ENCODE measurements at regions not wholly inside any gene's neighbourhood (a gene's known extent, or its start where the extent isn't known, plus 50 kb on each side); places are given as distances from the start of the nearest gene placed in this dataset.

- peaks cover 8% of the 10 kb centered on the region for H3K27me3 Mint-ChIP-seq (ENCODE audit: low read depth)
- H3K9me3 Mint-ChIP-seq (ENCODE audit: insufficient read depth), result no peaks in the 10 kb centered on the region
- ATAC-seq, result no peak
- H3K36me3 Mint-ChIP-seq (ENCODE audit: low read depth), result no peaks in the 10 kb centered on the region
- ChIA-PET POLR2A (no interaction called here), CTCF (no interaction called here)
- H3K4me3 Mint-ChIP-seq, result no peak overlapping the region
- H3K4me1 Mint-ChIP-seq (ENCODE audit: low read depth), result no peaks in the 10 kb centered on the region
- no peak for DNase-seq
- no peak overlapping the region for H3K27ac Mint-ChIP-seq
Observed at GRCh38 chr6:17047889-17048288, 54.0 kb upstream of the STMND1 start.

- no peak overlapping the region for H3K4me3 Mint-ChIP-seq
- no peak for ATAC-seq
- H3K27me3 Mint-ChIP-seq (ENCODE audit: low read depth), result peaks cover 13% of the 10 kb centered on the region
- no peaks in the 10 kb centered on the region for H3K4me1 Mint-ChIP-seq (ENCODE audit: low read depth)
- ChIA-PET POLR2A (no interaction called here), CTCF (no interaction called here)
- H3K36me3 Mint-ChIP-seq (ENCODE audit: low read depth), result no peaks in the 10 kb centered on the region
- H3K9me3 Mint-ChIP-seq (ENCODE audit: insufficient read depth), result no peaks in the 10 kb centered on the region
- no peak for DNase-seq
- no peak overlapping the region for H3K27ac Mint-ChIP-seq
Observed at GRCh38 chr6:17045581-17046322, 56.1 kb upstream of the STMND1 start.

GRCh38 chr6:17043148-17043522, 58.7 kb upstream of the STMND1 start:
- ChIA-PET CTCF (no interaction called here), POLR2A (no interaction called here)
- H3K4me1 Mint-ChIP-seq (ENCODE audit: low read depth), result no peaks in the 10 kb centered on the region
- ATAC-seq (no peak), DNase-seq (no peak)
- peaks cover 16% of the 10 kb centered on the region for H3K27me3 Mint-ChIP-seq (ENCODE audit: low read depth)
- no peak overlapping the region for H3K4me3 Mint-ChIP-seq
- H3K9me3 Mint-ChIP-seq (ENCODE audit: insufficient read depth), result no peaks in the 10 kb centered on the region
- H3K36me3 Mint-ChIP-seq (ENCODE audit: low read depth), result no peaks in the 10 kb centered on the region
- H3K27ac Mint-ChIP-seq, result no peak overlapping the region

- DNase-seq (no peak), ATAC-seq (no peak)
- no peak overlapping the region for H3K27ac Mint-ChIP-seq
- H3K9me3 Mint-ChIP-seq (ENCODE audit: insufficient read depth), result no peaks in the 10 kb centered on the region
- ChIA-PET CTCF (no interaction called here), POLR2A (no interaction called here)
- no peaks in the 10 kb centered on the region for H3K4me1 Mint-ChIP-seq (ENCODE audit: low read depth)
- H3K4me3 Mint-ChIP-seq, result no peak overlapping the region
- H3K27me3 Mint-ChIP-seq (ENCODE audit: low read depth), result peaks cover 16% of the 10 kb centered on the region
- no peaks in the 10 kb centered on the region for H3K36me3 Mint-ChIP-seq (ENCODE audit: low read depth)
Observed at GRCh38 chr6:17042422-17043147, 59.3 kb upstream of the STMND1 start.

GRCh38 chr6:17039266-17039665, 62.6 kb upstream of the STMND1 start:
- no peak for DNase-seq
- Mint-ChIP-seq H3K27me3 (ENCODE audit: low read depth) (peaks cover 16% of the 10 kb centered on the region), H3K27ac (no peak overlapping the region), H3K9me3 (ENCODE audit: insufficient read depth) (no peaks in the 10 kb centered on the region), H3K36me3 (ENCODE audit: low read depth) (no peaks in the 10 kb centered on the region), H3K4me1 (ENCODE audit: low read depth) (no peaks in the 10 kb centered on the region), H3K4me3 (no peak overlapping the region)
- POLR2A ChIA-PET, result no interaction called here
- CTCF ChIA-PET, result no interaction called here
- no peak for ATAC-seq

GRCh38 chr6:17038316-17038715, 63.5 kb upstream of the STMND1 start:
- POLR2A ChIA-PET, result no interaction called here

GRCh38 chr6:17036065-17036393, 65.8 kb upstream of the STMND1 start:
- Mint-ChIP-seq H3K9me3 (ENCODE audit: insufficient read depth) (no peaks in the 10 kb centered on the region), H3K4me1 (ENCODE audit: low read depth) (no peaks in the 10 kb centered on the region), H3K27me3 (ENCODE audit: low read depth) (peaks cover 4% of the 10 kb centered on the region), H3K36me3 (ENCODE audit: low read depth) (no peaks in the 10 kb centered on the region), H3K4me3 (no peak overlapping the region), H3K27ac (no peak overlapping the region)
- POLR2A ChIA-PET, result no interaction called here
- ATAC-seq (no peak), DNase-seq (no peak)
- CTCF ChIA-PET, result no interaction called here

More at GRCh38 chr6:17038316-17038715, 63.5 kb upstream of the STMND1 start:
- Mint-ChIP-seq H3K4me1 (ENCODE audit: low read depth) (no peaks in the 10 kb centered on the region), H3K9me3 (ENCODE audit: insufficient read depth) (no peaks in the 10 kb centered on the region), H3K27me3 (ENCODE audit: low read depth) (peaks cover 13% of the 10 kb centered on the region), H3K4me3 (no peak overlapping the region), H3K27ac (no peak overlapping the region), H3K36me3 (ENCODE audit: low read depth) (no peaks in the 10 kb centered on the region)
- no peak for ATAC-seq
- CTCF ChIA-PET, result no interaction called here
- no peak for DNase-seq

GRCh38 chr6:17035257-17036064, 66.4 kb upstream of the STMND1 start:
- Mint-ChIP-seq H3K27ac (no peak overlapping the region), H3K36me3 (ENCODE audit: low read depth) (no peaks in the 10 kb centered on the region), H3K9me3 (ENCODE audit: insufficient read depth) (no peaks in the 10 kb centered on the region), H3K4me3 (no peak overlapping the region), H3K4me1 (ENCODE audit: low read depth) (no peaks in the 10 kb centered on the region), H3K27me3 (ENCODE audit: low read depth) (peaks cover 4% of the 10 kb centered on the region)
- no peak for ATAC-seq
- ChIA-PET POLR2A (no interaction called here), CTCF (no interaction called here)
- DNase-seq, result no peak

- no peak overlapping the region for H3K27ac Mint-ChIP-seq
- CTCF ChIA-PET, result no interaction called here
- no peak for ATAC-seq
Observed at GRCh38 chr6:17033746-17034145, 68.1 kb upstream of the STMND1 start.

GRCh38 chr6:17032988-17033634, 68.7 kb upstream of the STMND1 start:
- no peak overlapping the region for H3K27ac Mint-ChIP-seq
- H3K4me1 Mint-ChIP-seq (ENCODE audit: low read depth), result no peaks in the 10 kb centered on the region
- ATAC-seq (no peak), DNase-seq (no peak)
- H3K27me3 Mint-ChIP-seq (ENCODE audit: low read depth), result peaks cover 2% of the 10 kb centered on the region
- no peak overlapping the region for H3K4me3 Mint-ChIP-seq
- H3K9me3 Mint-ChIP-seq (ENCODE audit: insufficient read depth), result no peaks in the 10 kb centered on the region
- ChIA-PET CTCF (no interaction called here), POLR2A (no interaction called here)
- H3K36me3 Mint-ChIP-seq (ENCODE audit: low read depth), result no peaks in the 10 kb centered on the region

More at GRCh38 chr6:17033746-17034145, 68.1 kb upstream of the STMND1 start:
- no peaks in the 10 kb centered on the region for H3K4me1 Mint-ChIP-seq (ENCODE audit: low read depth)
- no peaks in the 10 kb centered on the region for H3K36me3 Mint-ChIP-seq (ENCODE audit: low read depth)
- H3K27me3 Mint-ChIP-seq (ENCODE audit: low read depth), result peaks cover 2% of the 10 kb centered on the region
- no peak for DNase-seq
- H3K4me3 Mint-ChIP-seq, result no peak overlapping the region
- POLR2A ChIA-PET, result no interaction called here
- H3K9me3 Mint-ChIP-seq (ENCODE audit: insufficient read depth), result no peaks in the 10 kb centered on the region

GRCh38 chr6:17032590-17032987, 69.3 kb upstream of the STMND1 start:
- H3K4me1 Mint-ChIP-seq (ENCODE audit: low read depth), result no peaks in the 10 kb centered on the region
- peaks cover 2% of the 10 kb centered on the region for H3K27me3 Mint-ChIP-seq (ENCODE audit: low read depth)
- CTCF ChIA-PET, result no interaction called here

GRCh38 chr6:17031961-17032360, 69.9 kb upstream of the STMND1 start:
- DNase-seq, result no peak
- Mint-ChIP-seq H3K4me1 (ENCODE audit: low read depth) (no peaks in the 10 kb centered on the region), H3K27me3 (ENCODE audit: low read depth) (peaks cover 2% of the 10 kb centered on the region), H3K27ac (no peak overlapping the region), H3K4me3 (no peak overlapping the region), H3K9me3 (ENCODE audit: insufficient read depth) (no peaks in the 10 kb centered on the region), H3K36me3 (ENCODE audit: low read depth) (no peaks in the 10 kb centered on the region)
- CTCF ChIA-PET, result no interaction called here
- no peak for ATAC-seq
- POLR2A ChIA-PET, result no interaction called here

More at GRCh38 chr6:17032590-17032987, 69.3 kb upstream of the STMND1 start:
- no peak overlapping the region for H3K27ac Mint-ChIP-seq
- H3K9me3 Mint-ChIP-seq (ENCODE audit: insufficient read depth), result no peaks in the 10 kb centered on the region
- POLR2A ChIA-PET, result no interaction called here
- DNase-seq (no peak), ATAC-seq (no peak)
- H3K36me3 Mint-ChIP-seq (ENCODE audit: low read depth), result no peaks in the 10 kb centered on the region
- no peak overlapping the region for H3K4me3 Mint-ChIP-seq

Data from activated CD8-positive, alpha-beta T cell treated with anti-CD3 and anti-CD28 coated beads, Interleukin-2, amount 10 ng/mL, durations not matched to agents 7 days and 5 days (primary cell).